ENCODE measurements at regions not wholly inside any gene's neighbourhood (a gene's known extent, or its start where the extent isn't known, plus 50 kb on each side); places are given as distances from the start of the nearest gene placed in this dataset.

- TF ChIP-seq GATA2 (IDR thresholded peaks at IDR 0.05; ENCODE audit: low read depth, low read length) (no peak), GATA3 (IDR thresholded peaks at IDR 0.05; ENCODE audit: low read depth, low read length) (no peak)
Measured at GRCh38 chr7:20507157-20507556, 108.3 kb upstream of the ABCB5 start.
